ENCODE measurements at regions not wholly inside any gene's neighbourhood (a gene's known extent, or its start where the extent isn't known, plus 50 kb on each side); places are given as distances from the start of the nearest gene placed in this dataset.

DNA sequence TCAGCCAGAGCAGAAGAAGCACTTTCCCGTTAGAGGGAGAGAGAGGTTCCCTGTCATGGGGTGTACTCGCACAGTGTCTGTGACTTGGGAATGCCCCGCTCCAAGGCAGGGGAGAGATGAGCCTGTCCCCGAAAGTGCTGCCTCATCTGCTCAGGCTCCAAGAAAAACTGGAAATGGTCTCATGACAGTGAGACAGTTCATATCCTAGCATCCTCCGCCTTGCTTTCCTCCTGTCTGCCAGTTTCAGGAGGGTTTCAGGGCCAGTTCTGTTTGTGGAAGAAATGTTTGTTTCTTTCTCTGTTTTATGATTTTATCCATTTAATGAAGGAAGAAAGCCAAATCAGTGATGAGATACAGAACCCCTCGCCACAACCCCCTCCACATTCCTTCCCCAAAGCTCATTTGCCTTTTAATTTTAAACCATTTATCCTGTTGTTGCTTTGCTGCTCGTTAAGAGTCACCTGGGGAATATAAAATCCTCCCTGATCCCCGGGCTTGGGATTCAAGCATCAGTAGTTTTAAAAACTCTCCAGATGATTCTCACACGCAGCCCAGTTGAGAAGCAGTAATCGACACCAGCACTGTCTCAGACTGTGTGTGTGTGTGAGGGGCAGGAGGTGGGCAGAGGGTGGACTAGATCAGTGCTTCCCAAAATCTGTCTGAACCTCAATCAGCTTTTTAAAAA is 144.6 kb upstream of the UBL3 start:
- DNase-seq = no peak

GRCh38 chr13:29993716-29994488 is 143.5 kb upstream of the UBL3 start:
- DNase-seq = no peak

DNA sequence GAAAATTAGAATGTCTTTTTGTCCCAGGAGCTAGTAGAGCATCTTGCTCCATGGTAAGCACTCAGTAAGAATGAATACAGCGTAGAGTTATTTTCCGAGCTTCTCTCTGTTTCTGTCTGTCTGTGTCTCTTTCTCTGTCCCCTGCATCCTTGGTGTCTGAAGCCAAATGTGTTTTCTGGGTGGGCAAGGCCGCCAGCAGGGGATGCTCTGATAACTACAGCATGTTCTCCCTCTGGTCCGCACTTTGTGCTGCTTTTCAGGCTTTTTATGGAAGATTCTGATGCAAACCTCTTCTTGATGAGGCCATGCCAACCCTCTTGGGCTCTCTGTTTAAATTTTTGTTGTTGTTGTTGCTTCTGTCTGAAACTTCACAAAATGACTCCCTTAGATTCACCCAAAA is 142.8 kb upstream of the UBL3 start:
- DNase-seq = peak; percentile 8

DNA sequence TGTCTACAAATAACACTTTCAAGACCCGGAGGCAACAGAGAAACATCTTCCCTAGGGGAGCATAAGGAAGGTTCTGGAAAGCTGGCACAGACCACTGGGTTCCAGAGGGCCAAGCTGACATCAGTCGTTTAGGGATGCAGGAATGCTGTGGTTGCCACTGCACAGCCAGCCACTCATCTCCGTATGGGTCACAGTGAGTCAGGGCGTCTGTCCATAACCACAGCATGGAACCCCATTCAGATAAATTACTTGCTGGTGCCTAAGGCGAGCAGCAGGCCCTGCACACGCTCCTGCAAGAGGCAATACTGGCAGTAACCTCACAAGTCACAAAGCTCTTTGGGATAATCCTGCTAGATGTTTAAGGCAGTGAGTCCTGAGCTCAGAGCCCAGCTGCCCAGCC is 140.9 kb upstream of the UBL3 start:
- no peak for DNase-seq

GRCh38 chr13:29987340-29987739 is 136.9 kb upstream of the UBL3 start:
- DNase-seq = no peak

- no peak for DNase-seq
These were observed 129.9 kb upstream of the UBL3 start for GRCh38 chr13:29980339-29980738.

DNA sequence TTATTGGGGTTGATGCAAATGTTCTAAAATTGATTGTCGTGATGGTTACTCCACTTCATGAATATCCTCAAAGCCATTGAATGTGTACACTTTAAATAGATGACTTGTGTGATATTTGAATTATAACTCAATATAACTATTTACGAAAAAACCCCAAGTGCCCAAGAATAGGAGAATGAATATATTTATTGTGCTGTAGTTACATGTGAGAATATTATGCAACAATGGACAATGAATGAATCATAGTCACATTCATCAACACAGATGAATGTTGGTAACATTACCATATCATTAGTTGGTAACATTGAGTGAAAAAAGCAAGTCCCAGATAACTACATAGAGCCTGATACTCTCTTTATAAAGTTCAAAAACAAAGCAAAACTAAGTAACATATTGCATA is 127.8 kb upstream of the UBL3 start:
- DNase-seq = no peak

GRCh38 chr13:29977476-29978120 is 127.2 kb upstream of the UBL3 start:
- no peak for DNase-seq

DNA sequence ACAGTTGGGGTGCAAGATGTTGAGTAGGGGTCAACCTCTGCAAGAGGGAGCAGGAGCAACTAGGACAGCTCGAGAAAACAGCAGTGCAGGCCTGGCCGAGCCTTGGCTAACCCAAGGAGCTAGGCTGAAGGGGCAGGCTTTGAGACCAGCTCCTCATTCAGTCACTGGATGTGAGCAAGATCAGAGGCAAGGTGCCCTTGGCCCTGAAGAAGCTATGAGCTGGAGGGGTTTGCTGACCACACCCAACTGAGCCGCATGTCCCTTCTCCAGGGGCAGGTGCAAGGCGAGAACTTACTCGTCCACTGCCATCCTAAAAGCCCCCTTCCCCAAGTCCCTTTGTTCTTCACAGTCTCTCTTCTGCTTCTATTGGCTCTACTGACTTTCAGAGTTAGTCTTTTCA is 126.1 kb upstream of the UBL3 start:
- DNase-seq = no peak

DNA sequence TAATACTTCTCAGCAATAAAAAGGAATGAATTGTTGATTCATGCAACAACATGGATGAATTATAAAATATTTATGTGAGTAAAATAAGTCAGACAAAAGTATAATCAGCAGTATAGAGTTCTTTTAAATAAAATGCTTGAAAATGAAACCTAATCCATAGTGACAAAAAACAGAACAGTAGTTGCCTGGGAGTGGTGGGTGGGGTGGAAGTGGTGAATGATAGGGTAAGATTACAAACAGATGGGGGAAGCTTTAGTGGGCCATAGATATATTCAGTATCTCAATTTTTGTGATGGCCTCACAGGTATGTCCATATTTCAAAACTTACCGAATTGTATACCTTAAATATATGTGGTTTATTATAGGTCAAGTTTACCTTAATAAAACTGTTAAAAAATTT is 124.9 kb upstream of the UBL3 start:
- peak; percentile 22 for DNase-seq

GRCh38 chr13:29969286-29969685 is 118.9 kb upstream of the UBL3 start:
- no peak for DNase-seq

DNA sequence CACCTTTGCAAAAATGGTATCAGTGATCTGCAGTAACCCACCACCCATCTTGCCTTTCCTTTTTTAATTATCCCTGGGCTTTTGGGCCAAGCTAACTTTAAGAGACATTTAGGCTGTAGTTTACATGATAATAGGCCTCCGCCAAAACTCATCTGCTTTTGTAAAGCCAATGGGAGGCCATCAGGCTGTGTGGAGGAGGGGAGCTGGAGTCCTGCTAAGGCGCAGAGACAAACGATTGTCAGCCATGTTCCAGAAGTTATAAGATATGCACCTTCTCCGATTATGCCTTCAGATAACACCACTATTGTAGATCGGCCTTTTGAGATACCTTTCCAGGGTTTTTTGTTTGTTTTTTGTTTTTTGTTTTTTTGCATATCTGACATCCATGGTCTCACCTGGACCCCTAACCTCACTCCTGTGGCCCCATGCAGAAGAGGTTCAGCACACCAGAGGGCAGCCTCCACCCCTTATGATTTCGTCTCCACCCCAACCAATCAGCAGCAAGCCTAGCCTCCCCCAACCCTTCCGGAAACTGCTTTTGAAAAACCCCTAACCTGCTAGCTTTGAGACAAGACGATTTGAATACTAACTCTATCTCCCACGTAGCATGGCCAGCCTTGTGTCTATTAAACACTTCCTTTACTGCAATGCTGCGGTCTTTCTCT is 113.9 kb upstream of the UBL3 start:
- DNase-seq = no peak

DNA sequence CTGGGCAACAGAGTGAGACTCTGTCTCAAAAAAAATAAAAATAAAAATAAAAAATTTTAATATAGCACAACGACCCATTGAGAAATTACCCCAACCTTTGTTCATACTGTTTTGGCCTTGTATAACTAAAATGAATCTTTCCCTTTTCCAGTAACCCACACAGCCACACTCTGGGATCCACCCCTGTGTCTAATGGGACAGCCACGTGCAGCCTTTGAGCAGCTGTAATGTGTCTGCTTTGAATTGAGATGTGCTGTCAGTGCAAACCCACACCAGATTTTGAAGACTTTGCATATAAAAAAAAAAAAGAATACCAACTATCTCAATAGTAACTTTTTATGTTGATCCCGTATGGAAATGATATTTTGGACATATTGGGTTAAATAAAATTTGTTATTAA is 112.7 kb upstream of the UBL3 start:
- no peak for DNase-seq

DNA sequence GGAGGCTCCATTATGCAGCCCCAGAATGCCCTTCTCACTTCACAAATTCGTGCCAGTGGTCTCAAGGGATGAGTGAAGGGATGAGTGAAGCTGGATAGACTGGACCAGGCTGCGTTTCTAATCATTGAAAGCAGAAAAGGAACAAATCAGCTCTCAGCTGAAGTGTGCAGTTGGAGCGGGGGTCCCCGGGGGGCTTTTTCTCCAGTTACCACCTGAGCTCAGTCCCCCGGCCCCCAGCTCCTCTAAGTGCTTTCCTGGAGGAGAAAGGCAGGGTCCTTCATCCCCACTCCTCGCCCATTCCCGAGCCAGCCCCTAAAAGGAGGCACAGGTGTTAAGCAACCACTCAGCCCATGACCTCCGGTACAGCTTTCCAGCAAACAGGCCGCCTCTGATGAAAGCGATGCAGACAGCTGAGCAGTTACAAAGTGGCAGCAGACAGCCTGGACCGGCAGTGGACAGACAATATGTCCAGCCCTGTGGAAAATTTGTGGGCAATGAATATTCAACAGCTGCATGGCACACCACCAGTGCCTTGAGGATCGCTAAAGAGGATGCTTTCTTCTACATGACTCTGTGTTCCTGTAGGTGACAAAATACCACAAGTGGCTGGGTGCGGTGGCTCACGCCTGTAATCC is 110.7 kb upstream of the UBL3 start:
- DNase-seq = no peak

- no peak for DNase-seq
These were observed 109.2 kb upstream of the UBL3 start for GRCh38 chr13:29959603-29960002.

DNA sequence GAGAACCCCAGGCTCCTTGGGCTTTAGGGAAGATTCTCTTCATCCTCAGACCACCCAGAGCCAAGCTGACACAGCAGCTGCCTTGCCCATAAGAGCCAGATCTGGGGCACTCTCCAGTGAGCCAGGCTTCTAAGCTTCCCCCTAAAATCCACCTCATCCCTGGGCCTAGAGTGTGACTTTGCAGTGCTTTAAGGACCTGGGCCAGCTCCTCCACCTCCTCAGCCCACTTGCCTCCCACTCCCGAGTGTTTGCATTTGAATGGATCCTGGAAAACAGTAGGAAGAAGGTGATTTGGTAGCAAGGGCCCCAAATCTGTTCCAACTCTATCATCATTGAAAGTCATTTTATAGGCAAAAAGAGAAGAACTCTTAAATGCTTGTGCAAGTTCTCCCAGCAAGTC is 108.7 kb upstream of the UBL3 start:
- no peak for DNase-seq

DNA sequence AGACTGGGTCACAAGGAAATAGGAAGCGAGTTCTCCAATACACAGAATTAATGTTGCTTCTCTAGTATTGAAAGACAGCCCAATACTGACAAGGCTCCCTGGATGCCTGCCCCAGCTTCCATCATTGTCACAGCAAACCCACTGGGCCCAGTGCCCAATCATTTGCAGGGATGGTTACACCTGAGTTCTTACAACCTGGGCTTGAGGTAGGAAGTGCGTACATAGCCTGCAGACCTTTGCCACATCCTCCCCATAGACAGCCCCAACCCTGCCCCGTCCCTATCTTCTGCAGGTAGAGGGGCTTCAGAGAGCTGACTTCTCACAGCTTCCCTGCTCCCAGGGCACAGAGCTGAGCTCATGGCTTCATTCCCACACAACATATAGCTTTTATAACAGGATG is 108.1 kb upstream of the UBL3 start:
- no peak for DNase-seq

- DNase-seq = no peak
These were observed 106.9 kb upstream of the UBL3 start for GRCh38 chr13:29957320-29957719.

DNA sequence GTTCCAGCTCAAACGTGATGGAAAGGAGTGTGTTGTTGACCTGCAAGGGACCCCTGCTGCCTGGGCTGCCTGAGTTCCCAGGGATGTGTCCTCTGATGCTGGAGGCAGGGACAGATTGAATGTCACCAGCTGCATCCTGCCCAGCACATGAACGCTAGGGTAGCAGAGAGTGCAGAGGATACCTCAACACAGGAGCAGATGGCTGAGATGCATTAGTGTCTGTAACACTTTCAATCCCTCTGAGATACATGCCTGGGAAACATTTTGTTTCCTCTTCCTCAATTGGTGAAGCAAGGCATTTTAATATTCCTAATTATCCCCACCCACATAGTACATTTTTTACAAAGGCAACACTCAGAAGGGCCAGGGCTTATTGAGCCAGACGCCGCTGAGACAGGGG is 106.4 kb upstream of the UBL3 start:
- DNase-seq = no peak

- DNase-seq = no peak
These were observed 104.8 kb upstream of the UBL3 start for GRCh38 chr13:29955137-29955650.

- peak; percentile 14 for DNase-seq
These were observed 103.9 kb upstream of the UBL3 start for GRCh38 chr13:29954082-29955028.

DNA sequence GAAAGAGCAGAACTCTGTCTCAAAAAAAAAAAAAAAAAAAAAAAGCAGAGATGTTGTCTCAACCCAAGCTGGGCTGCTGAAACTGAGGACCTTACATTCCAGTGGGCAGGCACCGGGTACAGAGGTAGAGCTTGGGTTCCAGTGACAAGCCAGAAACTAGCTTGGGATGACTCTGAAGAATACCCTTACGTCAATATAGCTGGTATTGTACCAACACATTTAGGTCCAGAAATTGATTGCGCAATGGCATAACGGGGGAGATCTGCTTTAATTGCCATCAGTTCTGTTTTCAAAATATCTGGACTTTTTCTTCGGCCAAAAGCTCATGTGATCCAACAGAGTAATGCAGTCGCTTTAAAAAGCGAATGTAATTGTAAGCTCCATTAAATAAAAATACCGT is 103.1 kb upstream of the UBL3 start:
- no peak for DNase-seq

All from hematopoietic multipotent progenitor cell treated with erythropoietin and hydrocortisone succinate and interleukin-3 and kit ligand, for 4 days (in vitro differentiated cells).